Stimulated activated CD4-positive, alpha-beta T cell treated with anti-CD3 and anti-CD28 coated beads, Interleukin-15, amount 100 ng/mL, for 24 hours (primary cell): ENCODE measurements at regions not wholly inside any gene's neighbourhood (a gene's known extent, or its start where the extent isn't known, plus 50 kb on each side); places are given as distances from the start of the nearest gene placed in this dataset.
"Not testable (repeated sequence)": the region's sequence is repeated elsewhere in the genome, so short reads cannot be mapped to it uniquely, and the experiment has no call there.

Experiments used
- DNase-seq: peaks from one replicate; pipeline ENCODE4 v3.0.0-alpha.2; 2020

- DNase-seq = no peak
Observed at GRCh38 chr11:97990162-97990920, 1030.4 kb upstream of the CNTN5 start.

- DNase-seq = no peak
Observed at GRCh38 chr11:97993562-97993961, 1027.2 kb upstream of the CNTN5 start.

- DNase-seq = no peak
Observed at GRCh38 chr11:97995874-97996273, 1024.9 kb upstream of the CNTN5 start.

- no peak for DNase-seq
Observed at GRCh38 chr11:97996762-97997161, 1024.0 kb upstream of the CNTN5 start.

GRCh38 chr11:98003606-98004371, 1017.0 kb upstream of the CNTN5 start:
- DNase-seq = no peak

- DNase-seq = no peak
Observed at GRCh38 chr11:98007072-98007471, 1013.7 kb upstream of the CNTN5 start.

GRCh38 chr11:98027652-98028051, 993.1 kb upstream of the CNTN5 start:
- no peak for DNase-seq

GRCh38 chr11:98029832-98030231, 990.9 kb upstream of the CNTN5 start:
- no peak for DNase-seq

GRCh38 chr11:98036810-98037209, 983.9 kb upstream of the CNTN5 start:
- no peak for DNase-seq

GRCh38 chr11:98040061-98040808, 980.5 kb upstream of the CNTN5 start:
- DNase-seq = no peak

- no peak for DNase-seq
Observed at GRCh38 chr11:98047647-98048046, 973.1 kb upstream of the CNTN5 start.

- DNase-seq = no peak
Observed at GRCh38 chr11:98053851-98054250, 966.9 kb upstream of the CNTN5 start.

GRCh38 chr11:98056945-98057344, 963.8 kb upstream of the CNTN5 start:
- no peak for DNase-seq

- DNase-seq = no peak
Observed at GRCh38 chr11:98059488-98059887, 961.3 kb upstream of the CNTN5 start.

GRCh38 chr11:98060759-98061158, 960.0 kb upstream of the CNTN5 start:
- DNase-seq = no peak

GRCh38 chr11:98061858-98062257, 958.9 kb upstream of the CNTN5 start:
- DNase-seq = no peak

GRCh38 chr11:98062714-98063113, 958.0 kb upstream of the CNTN5 start:
- no peak for DNase-seq

GRCh38 chr11:98068251-98068650, 952.5 kb upstream of the CNTN5 start:
- no peak for DNase-seq

- DNase-seq = not testable (repeated sequence)
Observed at GRCh38 chr11:98069147-98069546, 951.6 kb upstream of the CNTN5 start.

GRCh38 chr11:98069861-98070260, 950.9 kb upstream of the CNTN5 start:
- DNase-seq = no peak

- DNase-seq = no peak
Observed at GRCh38 chr11:98090861-98091505, 929.8 kb upstream of the CNTN5 start.

- DNase-seq = no peak
Observed at GRCh38 chr11:98099371-98099770, 921.4 kb upstream of the CNTN5 start.

- no peak for DNase-seq
Observed at GRCh38 chr11:98100689-98101088, 920.1 kb upstream of the CNTN5 start.
